ENCODE measurements at regions not wholly inside any gene's neighbourhood (a gene's known extent, or its start where the extent isn't known, plus 50 kb on each side); places are given as distances from the start of the nearest gene placed in this dataset.

GRCh38 chr4:104743215-104743653, 248.5 kb upstream of the CXXC4 start (continued):
- peak; percentile 67 for TF ChIP-seq CUX1 (IDR thresholded peaks at IDR 0.05; ENCODE audit: insufficient replicate concordance, low read depth, low read length)
- no peak for TF ChIP-seq CBFB (IDR thresholded peaks at IDR 0.05; ENCODE audit: low read depth)
- no peak for TF ChIP-seq CBX3 (IDR thresholded peaks at IDR 0.05; ENCODE audit: borderline replicate concordance, low read depth)
- peak; percentile 26; the same call in 1 of the 2 replicates for TF ChIP-seq CHD2 (IDR thresholded peaks at IDR 0.05; ENCODE audit: borderline replicate concordance, low read depth, low read length)
- TF ChIP-seq MXI1 (IDR thresholded peaks at IDR 0.05; ENCODE audit: low read depth, low read length) = 0 out of 2 replicates have a peak, but pooled peaks have one; percentile 42
- TF ChIP-seq RFX5 (IDR thresholded peaks at IDR 0.05; ENCODE audit: low read depth, low read length) = no peak
- TF ChIP-seq NFYB (IDR thresholded peaks at IDR 0.05; ENCODE audit: insufficient read depth, low read depth, low read length) = no peak
- peak; percentile 26; the same call in 1 of the 2 replicates for TF ChIP-seq TAF1 (IDR thresholded peaks at IDR 0.05; ENCODE audit: borderline replicate concordance, low read depth, low read length)
- no peak for TF ChIP-seq SMAD1 (IDR thresholded peaks at IDR 0.05; ENCODE audit: low read depth, partially characterized antibody)
- TF ChIP-seq ZBTB40 (IDR thresholded peaks at IDR 0.05; ENCODE audit: borderline replicate concordance) = no peak
- TF ChIP-seq EZH2 (IDR thresholded peaks at IDR 0.05; ENCODE audit: borderline replicate concordance, control insufficient read depth, low read depth, low read length) = no peak
- TF ChIP-seq SKIL (IDR thresholded peaks at IDR 0.05; ENCODE audit: low read depth, poor library complexity, severe bottlenecking) = peak; percentile 76
- TF ChIP-seq DPF2 (IDR thresholded peaks at IDR 0.05) = peak; percentile 91
- no peak for TF ChIP-seq SMARCA5 (IDR thresholded peaks at IDR 0.05)
- no peak for TF ChIP-seq RCOR1 (conservative IDR thresholded peaks at IDR 0.05; ENCODE audit: low read depth, low read length)
- no peak for TF ChIP-seq WRNIP1 (IDR thresholded peaks at IDR 0.05; ENCODE audit: borderline replicate concordance, low read depth, low read length)
- no peak for TF ChIP-seq CHD4 (IDR thresholded peaks at IDR 0.05)
- no peak for TF ChIP-seq NRF1 (conservative IDR thresholded peaks at IDR 0.05; ENCODE audit: low read depth, low read length)

Data from GM12878 (cell line).